ENCODE measurements at regions not wholly inside any gene's neighbourhood (a gene's known extent, or its start where the extent isn't known, plus 50 kb on each side); places are given as distances from the start of the nearest gene placed in this dataset.

DNA sequence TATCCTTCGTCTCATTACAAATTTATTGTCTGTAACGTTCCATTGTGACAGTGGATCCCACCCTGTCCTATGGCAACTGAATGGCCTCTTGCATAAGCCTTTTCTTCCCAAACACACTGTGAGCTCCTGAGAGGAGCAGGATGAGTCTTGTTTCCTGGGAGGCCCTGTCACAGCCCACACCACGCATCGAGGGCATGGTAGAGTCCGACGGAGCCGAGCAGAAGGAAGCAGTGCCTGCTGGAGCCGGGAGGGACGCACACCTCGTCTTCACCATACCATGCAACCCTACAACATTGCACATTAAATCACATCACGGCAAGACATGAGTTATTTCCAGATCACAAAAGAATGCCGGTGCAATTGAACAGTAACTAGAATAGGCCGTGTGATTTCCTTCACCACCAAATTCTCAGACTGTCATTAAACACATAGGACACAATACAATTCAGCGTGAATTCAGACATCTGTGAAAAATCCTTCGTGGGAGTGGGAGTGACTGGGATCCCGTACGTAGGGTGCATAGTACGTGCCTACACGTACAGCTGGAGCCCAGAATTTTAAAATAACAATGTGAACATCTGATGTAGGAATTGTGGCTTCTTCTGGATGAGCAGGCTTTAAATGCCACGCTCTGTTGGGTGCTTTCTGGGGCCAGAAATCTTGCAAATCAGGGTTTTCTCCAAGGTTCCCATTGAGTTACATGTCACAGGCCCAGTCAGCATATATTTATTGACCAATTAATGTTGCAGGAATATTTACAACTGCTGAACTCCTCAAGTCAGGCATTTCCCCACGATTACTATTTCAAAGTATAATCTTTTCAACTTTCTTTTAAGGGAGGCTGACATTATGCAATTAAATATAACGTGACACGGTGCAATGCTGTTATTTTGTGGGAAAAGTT is 201.8 kb downstream of the TTLL2 start:
- Histone ChIP-seq H3K27ac (ENCODE audit: low read depth, low read length, poor library complexity, severe bottlenecking) (no peak overlapping the region), H2AFZ (ENCODE audit: low read length) (no peak overlapping the region), H3K36me3 (ENCODE audit: insufficient read depth, low read length) (no peaks in the 10 kb centered on the region), H3K4me2 (ENCODE audit: low read length) (no peak overlapping the region), H3K4me1 (ENCODE audit: insufficient read depth, low read length, poor library complexity, severe bottlenecking) (no peaks in the 10 kb centered on the region), H3K79me2 (ENCODE audit: insufficient read depth, low read depth, low read length) (no peaks in the 10 kb centered on the region), H3K9me2 (ENCODE audit: insufficient read depth, low read length) (no peaks in the 10 kb centered on the region), H3K9me3 (ENCODE audit: low read length) (no peaks in the 10 kb centered on the region), H3K4me3 (ENCODE audit: low read depth, low read length, poor library complexity, severe bottlenecking) (no peak overlapping the region), H4K20me1 (ENCODE audit: insufficient read depth, low read length) (no peaks in the 10 kb centered on the region)
- BruUV-seq (replicated peaks) = no TSS peak
- POLR2A ChIA-PET = interaction anchor here (0.6 to 1.0 kb wide), 2 partner anchors 125 to 175 kb away, joined by 3 read pairs; no protein-coding TSS in a partner anchor
- intact Hi-C loops (cut with micrococcal nuclease; ENCODE audit: unreplicated experiment) = no loop called here
- DNase-seq (ENCODE audit: low spot score) = no peak
- no peak for TF ChIP-seq EZH2phosphoT487 (IDR thresholded peaks at IDR 0.05; ENCODE audit: borderline replicate concordance, low read depth, low read length)
- TF ChIP-seq, protein P1, sequence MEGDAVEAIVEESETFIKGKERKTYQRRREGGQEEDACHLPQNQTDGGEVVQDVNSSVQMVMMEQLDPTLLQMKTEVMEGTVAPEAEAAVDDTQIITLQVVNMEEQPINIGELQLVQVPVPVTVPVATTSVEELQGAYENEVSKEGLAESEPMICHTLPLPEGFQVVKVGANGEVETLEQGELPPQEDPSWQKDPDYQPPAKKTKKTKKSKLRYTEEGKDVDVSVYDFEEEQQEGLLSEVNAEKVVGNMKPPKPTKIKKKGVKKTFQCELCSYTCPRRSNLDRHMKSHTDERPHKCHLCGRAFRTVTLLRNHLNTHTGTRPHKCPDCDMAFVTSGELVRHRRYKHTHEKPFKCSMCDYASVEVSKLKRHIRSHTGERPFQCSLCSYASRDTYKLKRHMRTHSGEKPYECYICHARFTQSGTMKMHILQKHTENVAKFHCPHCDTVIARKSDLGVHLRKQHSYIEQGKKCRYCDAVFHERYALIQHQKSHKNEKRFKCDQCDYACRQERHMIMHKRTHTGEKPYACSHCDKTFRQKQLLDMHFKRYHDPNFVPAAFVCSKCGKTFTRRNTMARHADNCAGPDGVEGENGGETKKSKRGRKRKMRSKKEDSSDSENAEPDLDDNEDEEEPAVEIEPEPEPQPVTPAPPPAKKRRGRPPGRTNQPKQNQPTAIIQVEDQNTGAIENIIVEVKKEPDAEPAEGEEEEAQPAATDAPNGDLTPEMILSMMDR (conservative IDR thresholded peaks at IDR 0.05; ENCODE audit: low read length) = no peak
- CTCF ChIA-PET (ENCODE audit: unreplicated experiment) = no interaction called here

DNA sequence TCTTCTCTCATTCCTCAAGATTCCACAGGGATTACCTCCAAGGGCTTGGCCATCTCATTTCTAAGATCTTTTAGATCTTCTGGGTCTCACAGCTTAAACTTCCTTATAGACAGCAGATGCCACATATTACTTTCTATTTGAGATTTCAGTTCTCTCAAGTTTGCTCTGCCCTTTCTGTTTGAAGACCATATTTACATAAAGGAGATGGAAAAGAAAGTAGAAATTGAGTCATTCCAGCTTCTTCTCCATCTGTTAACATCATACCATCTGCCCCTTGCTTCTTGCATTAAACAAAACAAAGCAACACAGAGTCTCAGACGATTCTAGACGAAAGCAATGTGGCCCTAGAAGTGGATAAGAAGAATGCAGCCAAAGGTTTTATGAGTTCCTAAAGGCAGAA is 203.4 kb downstream of the TTLL2 start:
- Histone ChIP-seq H4K20me1 (ENCODE audit: insufficient read depth, low read length) (no peaks in the 10 kb centered on the region), H3K79me2 (ENCODE audit: insufficient read depth, low read depth, low read length) (no peaks in the 10 kb centered on the region), H3K4me1 (ENCODE audit: insufficient read depth, low read length, poor library complexity, severe bottlenecking) (no peaks in the 10 kb centered on the region), H3K9me2 (ENCODE audit: insufficient read depth, low read length) (no peaks in the 10 kb centered on the region), H3K4me2 (ENCODE audit: low read length) (no peak overlapping the region), H3K27ac (ENCODE audit: low read depth, low read length, poor library complexity, severe bottlenecking) (no peak overlapping the region), H3K9me3 (ENCODE audit: low read length) (no peaks in the 10 kb centered on the region), H3K36me3 (ENCODE audit: insufficient read depth, low read length) (no peaks in the 10 kb centered on the region), H2AFZ (ENCODE audit: low read length) (no peak overlapping the region), H3K4me3 (ENCODE audit: low read depth, low read length, poor library complexity, severe bottlenecking) (no peak overlapping the region)
- CTCF ChIA-PET (ENCODE audit: unreplicated experiment) = no interaction called here
- POLR2A ChIA-PET = no interaction called here
- intact Hi-C loops (cut with micrococcal nuclease; ENCODE audit: unreplicated experiment) = no loop called here
- BruUV-seq (replicated peaks) = no TSS peak
- no peak for DNase-seq (ENCODE audit: low spot score)
- TF ChIP-seq, protein P1 (conservative IDR thresholded peaks at IDR 0.05; ENCODE audit: low read length) = no peak
- TF ChIP-seq EZH2phosphoT487 (IDR thresholded peaks at IDR 0.05; ENCODE audit: borderline replicate concordance, low read depth, low read length) = no peak

DNA sequence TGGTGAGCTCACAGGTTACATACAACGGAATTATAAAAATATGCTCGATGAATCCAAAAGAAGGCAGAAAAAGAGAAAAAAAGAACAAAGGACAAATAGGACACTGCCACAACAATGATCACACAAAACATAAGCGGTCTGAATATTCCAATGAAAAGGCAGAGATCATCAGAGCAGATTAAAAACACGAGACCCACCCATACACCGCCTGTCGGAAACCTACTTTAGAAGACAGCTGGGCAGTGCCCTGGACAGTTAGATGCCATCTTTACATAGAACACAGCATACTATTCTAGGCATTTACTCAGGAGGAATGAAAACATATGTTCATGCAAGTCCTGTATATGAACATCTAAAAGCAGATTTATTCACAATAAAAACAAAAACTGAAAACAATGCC is 204.1 kb downstream of the TTLL2 start:
- Histone ChIP-seq H3K4me1 (ENCODE audit: insufficient read depth, low read length, poor library complexity, severe bottlenecking) (no peaks in the 10 kb centered on the region), H3K4me3 (ENCODE audit: low read depth, low read length, poor library complexity, severe bottlenecking) (no peak overlapping the region), H3K9me2 (ENCODE audit: insufficient read depth, low read length) (no peaks in the 10 kb centered on the region), H2AFZ (ENCODE audit: low read length) (no peak overlapping the region), H3K36me3 (ENCODE audit: insufficient read depth, low read length) (no peaks in the 10 kb centered on the region), H4K20me1 (ENCODE audit: insufficient read depth, low read length) (no peaks in the 10 kb centered on the region), H3K27ac (ENCODE audit: low read depth, low read length, poor library complexity, severe bottlenecking) (no peak overlapping the region), H3K4me2 (ENCODE audit: low read length) (no peak overlapping the region), H3K79me2 (ENCODE audit: insufficient read depth, low read depth, low read length) (no peaks in the 10 kb centered on the region), H3K9me3 (ENCODE audit: low read length) (no peaks in the 10 kb centered on the region)
- ChIA-PET POLR2A (no interaction called here), CTCF (ENCODE audit: unreplicated experiment) (no interaction called here)
- BruUV-seq (replicated peaks) = no TSS peak
- DNase-seq (ENCODE audit: low spot score) = no peak
- intact Hi-C loops (cut with micrococcal nuclease; ENCODE audit: unreplicated experiment) = no loop called here
- TF ChIP-seq, protein P1 (conservative IDR thresholded peaks at IDR 0.05; ENCODE audit: low read length) = no peak
- TF ChIP-seq EZH2phosphoT487 (IDR thresholded peaks at IDR 0.05; ENCODE audit: borderline replicate concordance, low read depth, low read length) = no peak
